A673 (cell line): ENCODE measurements at regions not wholly inside any gene's neighbourhood (a gene's known extent, or its start where the extent isn't known, plus 50 kb on each side); places are given as distances from the start of the nearest gene placed in this dataset.

ENCODE experiments used
- CTCF ChIP-seq: fragments of 300-800, 200-600 bp; sonication (generic); conservative IDR thresholded peaks from 2 replicates; pipeline ENCODE4 v1.5.1; 2017; ENCODE audit warnings: low read depth, mild to moderate bottlenecking, antibody characterized with exemption, low read length, moderate library complexity, mixed read lengths
- EZH2 ChIP-seq: fragments of 200-600 bp; sonication (generic); IDR thresholded peaks from 2 replicates; pipeline ENCODE4 v1.6.1; 2017; ENCODE audit warnings: borderline replicate concordance, low read depth, mild to moderate bottlenecking, mixed read lengths, antibody characterized with exemption, low read length; ENCODE audit not compliant: poor library complexity, severe bottlenecking

GRCh38 chr1:221994939-221995338, 253.1 kb upstream of the DUSP10 start:
- TF ChIP-seq CTCF = no peak
- TF ChIP-seq EZH2 = no peak
